SK-N-SH (cell line): ENCODE measurements at regions not wholly inside any gene's neighbourhood (a gene's known extent, or its start where the extent isn't known, plus 50 kb on each side); places are given as distances from the start of the nearest gene placed in this dataset.

Experiments used
- CTCF ChIP-seq: fragments of 200-600 bp; sonication (generic); IDR thresholded peaks from 2 replicates; pipeline ENCODE4 v1.6.1; 2017; ENCODE audit warnings: antibody characterized with exemption, mild to moderate bottlenecking, moderate library complexity
- GABPA ChIP-seq: IDR thresholded peaks from 2 replicates; pipeline ENCODE4 v1.4.0; 2012; ENCODE audit warnings: low read depth, mild to moderate bottlenecking
- JUND ChIP-seq: IDR thresholded peaks from 2 replicates; pipeline ENCODE4 v1.4.0; 2012
- RFX5 ChIP-seq: IDR thresholded peaks from 2 replicates; pipeline ENCODE4 v1.6.1; 2012; ENCODE audit warnings: mild to moderate bottlenecking, improper control_type of control experiment, low read length
- YY1 ChIP-seq: IDR thresholded peaks from 2 replicates; pipeline ENCODE4 v1.4.0; 2012; ENCODE audit warnings: low read depth, mild to moderate bottlenecking
- TF ChIP-seq, protein P1 (sequence below): fragments of 150-350 bp; IDR thresholded peaks from 2 replicates; pipeline ENCODE4 v1.6.1; 2017; ENCODE audit warnings: antibody characterized with exemption, low read length, low read depth, borderline replicate concordance

DNA sequence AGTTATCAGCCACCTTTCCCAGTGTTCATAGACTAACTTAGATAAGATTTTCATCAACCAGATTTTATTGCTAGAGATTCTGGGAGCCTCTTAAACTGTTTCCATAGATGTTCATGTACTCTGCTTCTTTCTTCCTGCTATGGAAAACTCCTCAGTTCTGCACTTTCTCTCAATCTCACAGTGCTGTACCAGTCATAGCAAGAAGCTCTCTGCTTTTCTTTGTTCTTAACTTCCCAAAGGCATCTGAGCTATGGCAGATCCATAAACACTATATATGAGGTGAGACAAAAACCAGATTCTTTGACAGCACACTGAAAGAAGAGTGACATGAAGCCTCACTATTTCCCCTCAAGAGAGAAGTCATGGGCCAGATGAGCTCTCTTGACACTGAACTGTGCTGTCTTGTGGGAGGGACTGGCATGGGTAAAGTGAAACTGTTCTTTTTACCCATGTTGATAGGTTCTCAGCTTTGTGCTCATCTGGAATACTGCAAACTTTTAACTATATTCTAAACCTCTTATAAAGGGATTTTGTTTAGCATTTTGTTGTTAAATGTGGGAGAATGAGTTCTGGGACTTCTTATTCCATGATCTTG, 64.2 kb upstream of the LYPLAL1 start:
- TF ChIP-seq CTCF (no peak), YY1 (no peak), RFX5 (no peak), JUND (no peak), GABPA (no peak)
- TF ChIP-seq, protein P1, sequence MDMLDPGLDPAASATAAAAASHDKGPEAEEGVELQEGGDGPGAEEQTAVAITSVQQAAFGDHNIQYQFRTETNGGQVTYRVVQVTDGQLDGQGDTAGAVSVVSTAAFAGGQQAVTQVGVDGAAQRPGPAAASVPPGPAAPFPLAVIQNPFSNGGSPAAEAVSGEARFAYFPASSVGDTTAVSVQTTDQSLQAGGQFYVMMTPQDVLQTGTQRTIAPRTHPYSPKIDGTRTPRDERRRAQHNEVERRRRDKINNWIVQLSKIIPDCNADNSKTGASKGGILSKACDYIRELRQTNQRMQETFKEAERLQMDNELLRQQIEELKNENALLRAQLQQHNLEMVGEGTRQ = no peak
